ENCODE measurements at regions not wholly inside any gene's neighbourhood (a gene's known extent, or its start where the extent isn't known, plus 50 kb on each side); places are given as distances from the start of the nearest gene placed in this dataset.

DNA sequence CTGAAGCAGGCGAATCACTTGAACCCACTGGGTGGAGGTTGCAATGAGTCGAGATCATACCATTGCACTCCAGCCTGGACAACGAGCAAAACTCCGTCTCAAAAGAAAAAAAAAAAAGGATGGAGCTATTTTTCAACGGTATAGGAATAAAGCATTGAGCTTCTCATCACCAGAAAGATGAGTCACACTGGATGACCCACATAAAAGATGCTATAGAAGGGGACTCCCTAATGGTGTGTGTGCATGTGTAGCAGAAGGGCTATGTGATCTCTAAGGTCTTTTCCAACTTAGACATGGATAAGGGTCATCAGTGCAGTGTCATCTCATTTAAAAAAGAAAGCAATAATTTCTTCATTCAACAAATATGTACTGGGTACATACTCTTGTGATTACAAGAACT is 476.0 kb downstream of the MFSD1 start:
- TF ChIP-seq CTCF (IDR thresholded peaks at IDR 0.05) (no peak), POLR2A (IDR thresholded peaks at IDR 0.05) (no peak), EP300 (IDR thresholded peaks at IDR 0.05; ENCODE audit: low read depth) (no peak), POLR2AphosphoS5 (IDR thresholded peaks at IDR 0.05) (no peak)
